ENCODE measurements at regions not wholly inside any gene's neighbourhood (a gene's known extent, or its start where the extent isn't known, plus 50 kb on each side); places are given as distances from the start of the nearest gene placed in this dataset.
"Not testable (repeated sequence)": the region's sequence is repeated elsewhere in the genome, so short reads cannot be mapped to it uniquely, and the experiment has no call there.

- TF ChIP-seq CTCF (IDR thresholded peaks at IDR 0.05) (no peak), POLR2A (IDR thresholded peaks at IDR 0.05) (no peak), EP300 (IDR thresholded peaks at IDR 0.05) (no peak), POLR2AphosphoS5 (IDR thresholded peaks at IDR 0.05) (no peak)
- DNase-seq (no peak), ATAC-seq (ENCODE audit: low FRiP score in 2 of 2) (no peak)
- no peaks in the 10 kb centered on the region for H3K36me3 ChIP-seq
- H3K4me1 ChIP-seq: no peaks in the 10 kb centered on the region
- no peaks in the 10 kb centered on the region for H3K27me3 ChIP-seq
- 91 to 97% methylated on average over 1 of the region's 1 CpG for whole genome bisulfite sequencing, 2 donors
- no peak overlapping the region for H3K4me3 ChIP-seq
- H3K9me3 ChIP-seq: no peaks in the 10 kb centered on the region
- H3K27ac ChIP-seq: no peak overlapping the region
These were observed 67.7 kb upstream of the SPTLC3 start for GRCh38 chr20:12941025-12941424.

GRCh38 chr20:12942123-12942522 is 66.6 kb upstream of the SPTLC3 start:
- DNase-seq (no peak), ATAC-seq (ENCODE audit: low FRiP score in 2 of 2) (no peak)
- no peaks in the 10 kb centered on the region for H3K4me1 ChIP-seq
- no peaks in the 10 kb centered on the region for H3K9me3 ChIP-seq
- no peaks in the 10 kb centered on the region for H3K36me3 ChIP-seq
- no peak overlapping the region for H3K27ac ChIP-seq
- no peak overlapping the region for H3K4me3 ChIP-seq
- no peaks in the 10 kb centered on the region for H3K27me3 ChIP-seq
- WGBS, 2 donors: 47 to 61% methylated on average over 2 of the region's 2 CpGs
- TF ChIP-seq POLR2A (IDR thresholded peaks at IDR 0.05) (no peak), POLR2AphosphoS5 (IDR thresholded peaks at IDR 0.05) (no peak), CTCF (IDR thresholded peaks at IDR 0.05) (no peak), EP300 (IDR thresholded peaks at IDR 0.05) (no peak)

GRCh38 chr20:12946789-12947188 is 62.0 kb upstream of the SPTLC3 start:
- no peak for DNase-seq

GRCh38 chr20:12947691-12948090 is 61.1 kb upstream of the SPTLC3 start:
- H3K27me3 ChIP-seq: no peaks in the 10 kb centered on the region
- no peaks in the 10 kb centered on the region for H3K9me3 ChIP-seq
- no peak for TF ChIP-seq EP300 (IDR thresholded peaks at IDR 0.05)
- no peak for TF ChIP-seq POLR2AphosphoS5 (IDR thresholded peaks at IDR 0.05)
- TF ChIP-seq POLR2A (IDR thresholded peaks at IDR 0.05): no peak
- TF ChIP-seq CTCF (IDR thresholded peaks at IDR 0.05): no peak
- ATAC-seq (ENCODE audit: low FRiP score in 2 of 2) (no peak), DNase-seq (no peak)
- no peaks in the 10 kb centered on the region for H3K36me3 ChIP-seq
- no peaks in the 10 kb centered on the region for H3K4me1 ChIP-seq
- WGBS, 2 donors: 80 to 90% methylated on average over 3 of the region's 3 CpGs
- no peak overlapping the region for H3K4me3 ChIP-seq
- H3K27ac ChIP-seq: no peak overlapping the region

More at GRCh38 chr20:12946789-12947188, 62.0 kb upstream of the SPTLC3 start:
- TF ChIP-seq CTCF (IDR thresholded peaks at IDR 0.05): no peak
- Histone ChIP-seq H3K4me3 (no peak overlapping the region), H3K9me3 (no peaks in the 10 kb centered on the region), H3K27ac (no peak overlapping the region), H3K36me3 (no peaks in the 10 kb centered on the region), H3K27me3 (no peaks in the 10 kb centered on the region), H3K4me1 (no peaks in the 10 kb centered on the region)
- no peak for ATAC-seq (ENCODE audit: low FRiP score in 2 of 2)

GRCh38 chr20:12949429-12949980 is 59.3 kb upstream of the SPTLC3 start:
- ATAC-seq (ENCODE audit: low FRiP score in 2 of 2) (no peak), DNase-seq (no peak)
- Histone ChIP-seq H3K36me3 (no peaks in the 10 kb centered on the region), H3K4me1 (no peaks in the 10 kb centered on the region), H3K4me3 (no peak overlapping the region), H3K9me3 (no peaks in the 10 kb centered on the region), H3K27me3 (no peaks in the 10 kb centered on the region), H3K27ac (no peak overlapping the region)
- WGBS, 2 donors: 70 to 77% methylated on average over 4 of the region's 4 CpGs
- TF ChIP-seq POLR2A (IDR thresholded peaks at IDR 0.05): no peak
- no peak for TF ChIP-seq EP300 (IDR thresholded peaks at IDR 0.05)
- no peak for TF ChIP-seq POLR2AphosphoS5 (IDR thresholded peaks at IDR 0.05)
- TF ChIP-seq CTCF (IDR thresholded peaks at IDR 0.05): no peak

- not testable (repeated sequence) for H3K27me3 ChIP-seq; H3K4me3 ChIP-seq; DNase-seq; H3K27ac ChIP-seq; H3K36me3 ChIP-seq; ATAC-seq (ENCODE audit: low FRiP score in 2 of 2); H3K9me3 ChIP-seq; H3K4me1 ChIP-seq
These were observed 54.5 kb upstream of the SPTLC3 start for GRCh38 chr20:12954254-12954653.

Data from upper lobe of left lung (tissue), 6 donors.